ENCODE measurements at regions not wholly inside any gene's neighbourhood (a gene's known extent, or its start where the extent isn't known, plus 50 kb on each side); places are given as distances from the start of the nearest gene placed in this dataset.

GRCh38 chrX:138917781-138918180, 206.3 kb upstream of the FGF13 start:
- TF ChIP-seq, protein P1, sequence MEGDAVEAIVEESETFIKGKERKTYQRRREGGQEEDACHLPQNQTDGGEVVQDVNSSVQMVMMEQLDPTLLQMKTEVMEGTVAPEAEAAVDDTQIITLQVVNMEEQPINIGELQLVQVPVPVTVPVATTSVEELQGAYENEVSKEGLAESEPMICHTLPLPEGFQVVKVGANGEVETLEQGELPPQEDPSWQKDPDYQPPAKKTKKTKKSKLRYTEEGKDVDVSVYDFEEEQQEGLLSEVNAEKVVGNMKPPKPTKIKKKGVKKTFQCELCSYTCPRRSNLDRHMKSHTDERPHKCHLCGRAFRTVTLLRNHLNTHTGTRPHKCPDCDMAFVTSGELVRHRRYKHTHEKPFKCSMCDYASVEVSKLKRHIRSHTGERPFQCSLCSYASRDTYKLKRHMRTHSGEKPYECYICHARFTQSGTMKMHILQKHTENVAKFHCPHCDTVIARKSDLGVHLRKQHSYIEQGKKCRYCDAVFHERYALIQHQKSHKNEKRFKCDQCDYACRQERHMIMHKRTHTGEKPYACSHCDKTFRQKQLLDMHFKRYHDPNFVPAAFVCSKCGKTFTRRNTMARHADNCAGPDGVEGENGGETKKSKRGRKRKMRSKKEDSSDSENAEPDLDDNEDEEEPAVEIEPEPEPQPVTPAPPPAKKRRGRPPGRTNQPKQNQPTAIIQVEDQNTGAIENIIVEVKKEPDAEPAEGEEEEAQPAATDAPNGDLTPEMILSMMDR (conservative IDR thresholded peaks at IDR 0.05), result no peak

GRCh38 chrX:138914767-138915166, 203.2 kb upstream of the FGF13 start:
- Mint-ChIP-seq H3K27me3 (ENCODE audit: insufficient read depth) (no peaks in the 10 kb centered on the region), H3K4me1 (peaks cover 16% of the 10 kb centered on the region), H3K4me3 (no peak overlapping the region), H3K36me3 (ENCODE audit: low read depth) (no peaks in the 10 kb centered on the region), H3K27ac (no peak overlapping the region), H3K9me3 (no peaks in the 10 kb centered on the region)
- Histone ChIP-seq H3K4me1 (ENCODE audit: control insufficient read depth, insufficient read depth, low read length) (no peaks in the 10 kb centered on the region), H3K9me3 (ENCODE audit: control insufficient read depth, low read length) (no peaks in the 10 kb centered on the region), H3K9ac (ENCODE audit: extremely low read depth, low read length, poor library complexity, severe bottlenecking) (no peak overlapping the region), H3K36me3 (ENCODE audit: control insufficient read depth, insufficient read depth, low read length) (no peaks in the 10 kb centered on the region), H3K4me3 (ENCODE audit: low read length) (no peak overlapping the region), H3K27ac (ENCODE audit: low read depth, low read length) (no peak overlapping the region), H3K27me3 (ENCODE audit: control insufficient read depth, insufficient read depth, low read length, poor library complexity, severe bottlenecking) (no peaks in the 10 kb centered on the region)
- TF ChIP-seq, protein P1 (conservative IDR thresholded peaks at IDR 0.05), result no peak
- no peak for DNase-seq

More at GRCh38 chrX:138917781-138918180, 206.3 kb upstream of the FGF13 start:
- no peak overlapping the region for H3K9ac ChIP-seq (ENCODE audit: extremely low read depth, low read length, poor library complexity, severe bottlenecking)
- no peaks in the 10 kb centered on the region for H3K27me3 Mint-ChIP-seq (ENCODE audit: insufficient read depth)
- H3K27ac Mint-ChIP-seq, result no peak overlapping the region
- WGBS, 2 experiments (ENCODE audit: insufficient coverage in 1 of 2, insufficient read length in 1 of 2), result 83% methylated on average over 1 of the region's 2 CpGs; no CpG with 5 or more reads in 1 of the 2 experiments
- no peaks in the 10 kb centered on the region for H3K4me1 ChIP-seq (ENCODE audit: control insufficient read depth, insufficient read depth, low read length)
- H3K27ac ChIP-seq (ENCODE audit: low read depth, low read length), result no peak overlapping the region
- H3K27me3 ChIP-seq (ENCODE audit: control insufficient read depth, insufficient read depth, low read length, poor library complexity, severe bottlenecking), result no peaks in the 10 kb centered on the region
- no peaks in the 10 kb centered on the region for H3K9me3 Mint-ChIP-seq
- H3K4me3 ChIP-seq (ENCODE audit: low read length), result no peak overlapping the region
- H3K36me3 ChIP-seq (ENCODE audit: control insufficient read depth, insufficient read depth, low read length), result no peaks in the 10 kb centered on the region
- no peak overlapping the region for H3K4me3 Mint-ChIP-seq
- H3K36me3 Mint-ChIP-seq (ENCODE audit: low read depth), result no peaks in the 10 kb centered on the region
- H3K9me3 ChIP-seq (ENCODE audit: control insufficient read depth, low read length), result no peaks in the 10 kb centered on the region
- DNase-seq, result no peak
- H3K4me1 Mint-ChIP-seq, result peaks cover 16% of the 10 kb centered on the region

GRCh38 chrX:138908577-138908976, 197.1 kb upstream of the FGF13 start:
- no peak for DNase-seq
- 89% methylated on average over 2 of the region's 2 CpGs; no CpG with 5 or more reads in 1 of the 2 experiments for WGBS, 2 experiments (ENCODE audit: insufficient coverage in 1 of 2, insufficient read length in 1 of 2)
- Mint-ChIP-seq H3K27me3 (ENCODE audit: insufficient read depth) (no peaks in the 10 kb centered on the region), H3K4me3 (no peak overlapping the region), H3K36me3 (ENCODE audit: low read depth) (no peaks in the 10 kb centered on the region), H3K27ac (no peak overlapping the region), H3K4me1 (peaks cover 13% of the 10 kb centered on the region), H3K9me3 (no peaks in the 10 kb centered on the region)
- H3K9me3 ChIP-seq (ENCODE audit: control insufficient read depth, low read length), result no peaks in the 10 kb centered on the region
- H3K27ac ChIP-seq (ENCODE audit: low read depth, low read length), result no peak overlapping the region
- no peaks in the 10 kb centered on the region for H3K27me3 ChIP-seq (ENCODE audit: control insufficient read depth, insufficient read depth, low read length, poor library complexity, severe bottlenecking)
- TF ChIP-seq, protein P1 (conservative IDR thresholded peaks at IDR 0.05), result no peak
- H3K4me1 ChIP-seq (ENCODE audit: control insufficient read depth, insufficient read depth, low read length), result no peaks in the 10 kb centered on the region
- H3K4me3 ChIP-seq (ENCODE audit: low read length), result no peak overlapping the region
- no peak overlapping the region for H3K9ac ChIP-seq (ENCODE audit: extremely low read depth, low read length, poor library complexity, severe bottlenecking)
- H3K36me3 ChIP-seq (ENCODE audit: control insufficient read depth, insufficient read depth, low read length), result no peaks in the 10 kb centered on the region

All from endodermal cell (in vitro differentiated cells).